GM18870 (cell line): ENCODE measurements at regions not wholly inside any gene's neighbourhood (a gene's known extent, or its start where the extent isn't known, plus 50 kb on each side); places are given as distances from the start of the nearest gene placed in this dataset.
"Not testable (repeated sequence)": the region's sequence is repeated elsewhere in the genome, so short reads cannot be mapped to it uniquely, and the experiment has no call there.

Experiments used
- ATAC-seq: cut with Tn5 transposase; IDR thresholded peaks from one replicate; pipeline ENCODE4 v1.9.1; 2021; ENCODE audit warnings: moderate library complexity; ENCODE audit not compliant: unreplicated experiment

DNA sequence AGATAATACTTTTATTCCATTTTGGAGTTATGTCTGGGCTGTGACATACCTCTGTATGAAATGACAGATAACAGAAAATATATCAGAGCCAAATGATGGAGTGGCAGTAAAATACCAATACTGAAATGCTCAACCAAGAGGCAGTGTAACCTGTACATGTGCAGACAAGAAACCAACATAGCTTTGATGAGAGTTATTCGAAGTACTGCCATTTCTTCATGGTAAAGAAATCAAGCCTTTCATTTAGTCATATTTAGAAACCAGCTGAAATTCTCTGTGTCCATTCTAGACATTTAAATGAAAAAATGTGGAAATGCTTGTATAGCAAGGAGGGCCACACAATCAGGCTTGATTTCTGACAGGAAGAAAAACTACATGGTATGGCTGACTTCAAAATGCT, 127.1 kb upstream of the PTPRZ1 start:
- ATAC-seq = no peak

DNA sequence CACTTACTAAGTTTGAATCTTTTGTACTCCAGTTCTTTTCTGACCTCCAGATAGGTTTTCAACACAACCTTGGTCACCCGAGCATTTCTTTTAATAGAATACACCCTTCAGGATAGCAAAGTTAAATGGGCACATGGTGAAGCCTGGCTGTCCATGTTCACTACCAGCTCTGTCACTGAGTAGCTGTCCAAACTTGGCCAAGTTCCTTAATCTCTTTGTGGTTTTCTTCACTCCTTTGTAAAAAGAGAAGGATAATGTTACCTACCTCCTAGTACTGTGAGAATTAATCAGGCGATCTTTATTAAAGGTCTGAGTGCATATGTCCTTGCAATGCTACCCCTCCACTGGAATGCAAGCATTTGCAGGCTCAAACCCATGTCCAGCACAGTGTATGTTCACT, 128.1 kb upstream of the PTPRZ1 start:
- ATAC-seq = no peak

DNA sequence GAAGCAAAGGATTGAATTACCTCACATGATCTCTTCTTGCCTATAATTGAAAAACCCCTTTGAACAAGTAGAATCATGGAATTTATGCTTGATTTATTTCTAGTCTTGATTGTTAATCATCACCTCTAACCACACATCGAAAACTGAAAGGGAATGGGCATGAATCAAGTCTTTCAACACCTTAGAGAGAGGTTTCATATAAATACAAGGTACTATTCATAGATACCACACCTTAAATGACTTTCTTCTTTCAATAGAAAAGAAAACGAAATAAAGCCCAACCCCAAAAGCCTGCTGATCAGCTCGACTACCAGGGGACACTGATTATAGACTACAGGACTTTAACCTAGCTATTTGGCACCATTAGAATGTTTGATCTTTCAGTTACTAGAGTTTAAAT, 128.6 kb upstream of the PTPRZ1 start:
- ATAC-seq = peak; percentile 91

- no peak for ATAC-seq
Measured at GRCh38 chr7:121741896-121742295, 131.1 kb upstream of the PTPRZ1 start.

DNA sequence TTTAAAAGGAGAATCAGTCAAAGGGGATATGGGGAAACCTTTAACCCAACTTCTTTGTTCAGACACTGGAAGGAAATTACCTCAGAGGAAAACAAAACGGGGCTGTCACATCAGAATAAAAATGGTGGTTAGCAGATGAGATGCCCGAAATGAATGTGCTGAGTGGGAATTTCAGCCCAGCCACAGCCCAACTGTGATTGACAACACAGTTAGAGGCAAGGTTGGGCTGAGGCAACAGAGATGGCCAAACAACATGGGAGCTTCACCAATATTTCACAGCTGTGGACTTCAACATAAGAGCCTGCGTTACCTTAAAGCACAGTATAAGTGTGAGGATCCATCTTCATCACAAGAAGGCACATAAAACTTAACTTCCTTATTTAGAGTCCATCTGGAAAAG, 133.5 kb upstream of the PTPRZ1 start:
- no peak for ATAC-seq

GRCh38 chr7:121730869-121731268, 142.1 kb upstream of the PTPRZ1 start:
- no peak for ATAC-seq

DNA sequence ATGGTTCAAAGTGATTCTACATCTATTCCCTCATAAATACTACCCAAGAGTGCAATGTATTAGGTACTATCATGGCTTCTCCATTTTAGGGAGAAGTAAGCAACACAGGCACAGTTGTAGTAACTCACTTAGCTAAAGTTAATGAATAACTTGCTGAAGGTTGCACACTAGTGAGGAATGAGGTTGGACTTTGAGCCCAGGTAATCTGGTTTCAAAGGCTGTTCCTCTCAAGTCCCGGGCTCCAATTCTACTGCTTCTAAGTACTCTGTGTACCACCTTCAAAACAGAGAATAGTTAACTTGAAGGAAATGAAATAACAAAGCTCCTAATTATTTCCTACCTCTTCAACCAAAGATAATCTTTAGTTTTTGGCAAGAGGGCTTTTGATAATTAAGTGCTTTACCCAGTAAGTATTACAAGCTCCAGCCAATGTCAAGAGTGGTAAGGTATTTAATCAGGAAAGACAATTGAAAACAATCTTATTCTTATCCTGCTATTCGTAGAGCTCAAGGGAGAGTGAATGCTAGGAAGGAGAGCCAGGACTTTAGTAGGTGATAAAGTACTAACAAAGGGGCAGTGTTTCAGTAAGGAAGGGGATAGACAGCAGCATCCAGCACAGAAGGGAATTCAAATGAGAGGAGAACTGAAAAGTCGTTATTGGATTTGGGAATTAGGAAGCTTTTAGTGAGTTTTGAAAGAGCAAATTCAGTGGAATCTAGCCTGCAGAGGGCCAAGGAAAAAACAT, 158.2 kb upstream of the PTPRZ1 start:
- peak; percentile 61 for ATAC-seq

GRCh38 chr7:121712961-121713360, 160.0 kb upstream of the PTPRZ1 start:
- ATAC-seq = not testable (repeated sequence)

DNA sequence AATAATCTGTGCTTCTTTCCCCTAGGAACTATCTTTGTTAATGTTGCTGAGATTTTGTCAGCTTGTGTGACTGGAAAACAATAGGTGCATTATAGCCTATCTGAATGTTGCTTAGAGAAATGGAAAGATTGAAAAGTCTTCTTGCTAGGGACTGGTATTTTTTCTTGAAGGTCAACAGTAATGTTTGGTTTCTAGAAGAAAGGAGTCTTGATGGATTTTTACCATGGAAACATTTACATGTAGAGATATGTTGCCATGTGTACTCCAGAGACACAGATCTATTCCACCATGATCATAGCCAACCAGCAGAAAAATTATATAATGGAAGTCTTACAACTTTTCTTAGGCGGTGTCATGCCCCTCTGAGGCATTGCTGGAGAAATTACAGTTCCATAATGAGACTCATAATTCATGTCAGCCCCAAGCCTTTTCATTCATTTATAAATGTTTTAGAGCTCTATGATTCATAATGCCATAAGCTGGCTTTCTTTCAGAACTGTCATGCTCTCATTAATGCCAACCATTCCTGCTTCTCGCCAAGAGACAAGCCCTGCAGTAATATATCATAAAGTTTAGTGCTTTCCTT, 175.1 kb upstream of the PTPRZ1 start:
- no peak for ATAC-seq

GRCh38 chr7:121696954-121697353, 176.0 kb upstream of the PTPRZ1 start:
- no peak for ATAC-seq

- no peak for ATAC-seq
Measured at GRCh38 chr7:121689749-121690148, 183.2 kb upstream of the PTPRZ1 start.

DNA sequence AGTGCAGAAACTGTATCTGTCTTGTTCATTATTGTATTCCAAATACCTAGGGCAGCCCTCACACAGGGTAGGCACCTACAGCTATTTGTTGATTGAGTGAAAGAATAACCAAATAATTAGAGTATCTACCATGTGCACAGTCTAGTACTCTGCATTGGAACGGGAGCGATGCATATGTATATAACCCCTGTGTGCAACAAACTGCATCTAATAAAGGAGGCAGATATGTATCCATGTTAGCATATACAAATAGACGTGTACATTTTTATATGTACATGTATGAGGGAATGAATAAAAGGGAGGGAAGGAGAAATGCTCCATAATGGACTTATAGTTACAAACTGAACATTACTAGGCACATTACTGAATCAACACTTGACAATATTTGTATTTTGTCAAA, 191.3 kb upstream of the PTPRZ1 start:
- no peak for ATAC-seq

- no peak for ATAC-seq
Measured at GRCh38 chr7:121676168-121676567, 196.8 kb upstream of the PTPRZ1 start.

- ATAC-seq = not testable (repeated sequence)
Measured at GRCh38 chr7:121674455-121674854, 198.5 kb upstream of the PTPRZ1 start.

GRCh38 chr7:121669144-121669543, 203.8 kb upstream of the PTPRZ1 start:
- no peak for ATAC-seq

GRCh38 chr7:121666306-121666705, 206.7 kb upstream of the PTPRZ1 start:
- no peak for ATAC-seq

DNA sequence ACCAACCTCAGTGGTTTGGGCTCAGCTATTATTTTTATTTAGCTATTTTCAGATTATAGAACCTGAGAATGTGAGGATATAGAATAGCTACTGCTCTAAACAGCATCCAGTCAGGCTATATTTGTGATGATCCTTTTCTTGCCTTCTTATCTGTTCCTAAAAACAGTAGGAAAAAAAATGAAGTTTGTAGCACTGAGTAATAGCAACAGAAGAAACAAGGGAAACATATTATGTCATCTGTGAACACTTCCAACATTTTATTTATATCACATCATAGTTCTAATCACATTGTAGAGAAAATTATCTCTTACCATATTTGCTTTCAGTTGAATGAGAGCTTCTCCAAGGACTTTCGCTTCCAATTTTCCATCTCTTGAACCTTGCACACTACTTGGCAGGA, 229.6 kb upstream of the PTPRZ1 start:
- no peak for ATAC-seq

DNA sequence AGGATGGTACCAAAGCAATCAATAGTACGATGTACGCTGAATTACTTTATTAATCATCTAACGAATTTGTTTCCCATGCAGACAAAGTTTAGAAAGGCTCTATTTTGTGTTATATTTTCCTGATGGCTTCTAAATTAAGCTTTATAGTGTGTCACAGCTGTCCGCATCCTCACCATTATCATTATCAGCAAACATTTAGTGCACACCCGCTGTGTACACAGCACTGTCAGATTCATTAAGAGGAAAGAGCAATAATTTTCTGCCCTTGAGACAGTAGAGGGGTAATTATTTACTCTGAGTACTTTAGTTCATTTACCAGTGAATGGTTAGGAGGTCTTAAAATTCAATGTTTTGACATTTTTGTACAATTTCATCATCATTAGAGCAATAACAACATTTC, 233.3 kb upstream of the PTPRZ1 start:
- ATAC-seq = no peak

- no peak for ATAC-seq
Measured at GRCh38 chr7:121638286-121638685, 234.7 kb upstream of the PTPRZ1 start.

- ATAC-seq = no peak
Measured at GRCh38 chr7:121634356-121634755, 238.2 kb upstream of the FAM3C start.

- ATAC-seq = no peak
Measured at GRCh38 chr7:121633186-121633585, 237.1 kb upstream of the FAM3C start.

- ATAC-seq = no peak
Measured at GRCh38 chr7:121624958-121625357, 228.8 kb upstream of the FAM3C start.
